Tibial artery (tissue), 4 donors: ENCODE measurements at regions not wholly inside any gene's neighbourhood (a gene's known extent, or its start where the extent isn't known, plus 50 kb on each side); places are given as distances from the start of the nearest gene placed in this dataset.

Experiments
- DNase-seq, 2 donors: peaks; one replicate each; pipeline ENCODE4 v3.0.0-alpha.2; 2019
- H3K27ac ChIP-seq, 2 donors: fragments of 200-600 bp; sonication (generic) in 1 of 2; 1 replicate in 1 of 2; 2 replicates in 1 of 2; pipeline ENCODE4 v1.5.1; 2018 to 2019; ENCODE audit warnings: mild to moderate bottlenecking in 1 of 2
- H3K27me3 ChIP-seq, 2 donors: fragments of 200-600 bp; sonication (generic) in 1 of 2; one replicate each; pipeline versions ENCODE4 v1.5.1 to v1.6.0; 2016 to 2019
- H3K36me3 ChIP-seq, 3 donors: fragments of 200-600 bp; sonication (generic) in 2 of 3; one replicate each; pipeline ENCODE4 v1.5.1; 2016 to 2019; ENCODE audit warnings: mild to moderate bottlenecking in 2 of 3
- H3K4me1 ChIP-seq, 4 donors: fragments of 200-600 bp; sonication (generic) in 2 of 4; 1 replicate in 3 of 4; 2 replicates in 1 of 4; pipeline ENCODE4 v1.5.1; 2016 to 2019
- H3K4me3 ChIP-seq, 2 donors: fragments of 200-600 bp; sonication (generic) in 1 of 2; 1 replicate in 1 of 2; 2 replicates in 1 of 2; pipeline ENCODE4 v1.5.1; 2018 to 2019; ENCODE audit warnings: mild to moderate bottlenecking in 2 of 2
- H3K9me3 ChIP-seq, 3 donors: fragments of 200-600 bp; sonication (generic) in 1 of 3; one replicate each; pipeline ENCODE4 v1.5.1; 2016 to 2019
- intact Hi-C: fragments of 100-400 bp; cut with DNase I; formaldehyde crosslinking; loops from one replicate; pipeline ENCODE4 v1.15.0; 2023; ENCODE audit warnings: low total_unique reads
- TF ChIP-seq, protein P1 (sequence below), 2 experiments: fragments of 200-600 bp in 1 of 2; fragments of 450-650 bp in 1 of 2; IDR thresholded peaks; one replicate each; pipeline ENCODE4 v1.5.1; 2017 to 2019; ENCODE audit warnings: antibody characterized with exemption in 2 of 2, mild to moderate bottlenecking in 1 of 2, moderate library complexity in 1 of 2

DNA sequence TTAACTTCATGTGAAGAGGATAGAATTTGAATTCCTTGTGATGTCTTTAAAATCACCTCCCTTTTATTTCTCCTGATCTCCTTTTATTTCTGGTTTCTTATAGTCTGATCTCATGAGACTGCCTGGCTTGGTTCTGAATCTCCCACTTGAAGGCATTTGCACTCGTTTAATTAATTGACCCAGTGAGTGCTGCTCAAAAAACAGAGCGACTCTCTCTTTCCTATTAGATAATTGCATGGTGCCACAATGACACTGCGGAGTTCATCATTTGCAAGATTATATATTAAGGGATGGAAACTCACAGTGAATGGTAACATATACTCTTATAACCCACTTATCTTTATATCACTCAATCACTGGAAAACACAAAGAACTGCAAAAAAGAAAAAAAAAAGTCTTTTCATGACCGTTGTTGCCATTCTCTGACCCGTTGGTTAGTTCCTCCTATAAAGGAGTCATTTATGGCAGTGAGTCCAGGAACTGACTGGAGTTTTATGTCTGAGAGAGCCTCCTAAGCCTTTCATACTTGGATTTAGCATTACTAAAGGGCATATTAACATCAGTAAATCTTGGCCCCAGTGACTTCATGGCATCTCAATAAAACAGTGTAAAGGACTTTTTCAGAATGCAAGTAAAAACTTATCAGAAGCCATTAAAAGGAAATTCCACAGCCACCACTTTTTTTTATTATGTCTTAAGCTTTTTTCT lies 103.3 kb upstream of the EPHA4 start:
- Histone ChIP-seq H3K27me3 (no peaks in the 10 kb centered on the region), H3K36me3 (no peaks in the 10 kb centered on the region), H3K27ac (no peak overlapping the region), H3K4me1 (no peaks in the 10 kb centered on the region), H3K4me3 (no peak overlapping the region), H3K9me3 (no peaks in the 10 kb centered on the region)
- TF ChIP-seq, protein P1, sequence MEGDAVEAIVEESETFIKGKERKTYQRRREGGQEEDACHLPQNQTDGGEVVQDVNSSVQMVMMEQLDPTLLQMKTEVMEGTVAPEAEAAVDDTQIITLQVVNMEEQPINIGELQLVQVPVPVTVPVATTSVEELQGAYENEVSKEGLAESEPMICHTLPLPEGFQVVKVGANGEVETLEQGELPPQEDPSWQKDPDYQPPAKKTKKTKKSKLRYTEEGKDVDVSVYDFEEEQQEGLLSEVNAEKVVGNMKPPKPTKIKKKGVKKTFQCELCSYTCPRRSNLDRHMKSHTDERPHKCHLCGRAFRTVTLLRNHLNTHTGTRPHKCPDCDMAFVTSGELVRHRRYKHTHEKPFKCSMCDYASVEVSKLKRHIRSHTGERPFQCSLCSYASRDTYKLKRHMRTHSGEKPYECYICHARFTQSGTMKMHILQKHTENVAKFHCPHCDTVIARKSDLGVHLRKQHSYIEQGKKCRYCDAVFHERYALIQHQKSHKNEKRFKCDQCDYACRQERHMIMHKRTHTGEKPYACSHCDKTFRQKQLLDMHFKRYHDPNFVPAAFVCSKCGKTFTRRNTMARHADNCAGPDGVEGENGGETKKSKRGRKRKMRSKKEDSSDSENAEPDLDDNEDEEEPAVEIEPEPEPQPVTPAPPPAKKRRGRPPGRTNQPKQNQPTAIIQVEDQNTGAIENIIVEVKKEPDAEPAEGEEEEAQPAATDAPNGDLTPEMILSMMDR (IDR thresholded peaks at IDR 0.05): no peak
- no peak for DNase-seq
- intact Hi-C loops: no loop called here

DNA sequence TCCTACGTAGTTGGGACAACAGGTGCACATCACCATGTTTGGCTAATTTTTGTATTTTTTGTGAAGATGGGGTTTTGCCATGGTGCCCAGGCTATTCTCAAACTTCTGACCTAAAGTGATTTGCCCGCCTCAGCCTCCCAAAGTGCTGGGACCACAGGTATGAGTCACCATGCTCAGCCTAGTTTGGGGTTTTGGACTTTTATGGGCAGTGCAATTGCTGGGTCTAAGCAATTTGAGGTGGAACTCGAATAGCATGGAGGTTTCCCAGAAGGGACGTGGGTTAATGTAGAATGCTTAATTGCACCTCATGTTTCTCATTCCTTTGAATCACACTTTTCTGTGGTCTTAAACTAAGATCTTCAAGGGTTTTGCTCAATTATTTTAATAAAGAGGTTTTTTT lies 102.3 kb upstream of the EPHA4 start:
- DNase-seq: no peak
- intact Hi-C loops: no loop called here
- no peaks in the 10 kb centered on the region for H3K9me3 ChIP-seq
- no peaks in the 10 kb centered on the region for H3K27me3 ChIP-seq
- no peaks in the 10 kb centered on the region for H3K36me3 ChIP-seq
- no peak overlapping the region for H3K27ac ChIP-seq
- H3K4me1 ChIP-seq: no peaks in the 10 kb centered on the region
- H3K4me3 ChIP-seq: no peak overlapping the region
- TF ChIP-seq, protein P1 (IDR thresholded peaks at IDR 0.05): no peak

DNA sequence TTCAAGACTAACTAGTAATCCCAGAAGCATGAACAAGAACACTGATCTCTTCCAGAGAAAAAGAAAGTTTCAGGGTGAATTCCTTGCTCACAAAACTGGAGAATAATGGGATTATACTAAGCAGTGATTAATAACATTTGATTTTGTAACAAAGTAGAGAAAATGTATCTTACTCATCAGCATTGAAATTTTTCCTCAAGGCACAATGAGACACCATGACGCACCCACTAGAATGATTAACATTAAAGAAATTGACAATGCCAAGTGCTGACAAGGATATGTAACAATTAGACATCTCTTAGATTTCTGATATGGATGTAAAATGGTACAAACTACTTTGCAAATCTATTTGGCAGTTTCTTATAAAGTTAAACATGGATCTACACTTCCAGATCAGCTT lies 101.1 kb upstream of the EPHA4 start:
- TF ChIP-seq, protein P1 (IDR thresholded peaks at IDR 0.05): no peak

DNA sequence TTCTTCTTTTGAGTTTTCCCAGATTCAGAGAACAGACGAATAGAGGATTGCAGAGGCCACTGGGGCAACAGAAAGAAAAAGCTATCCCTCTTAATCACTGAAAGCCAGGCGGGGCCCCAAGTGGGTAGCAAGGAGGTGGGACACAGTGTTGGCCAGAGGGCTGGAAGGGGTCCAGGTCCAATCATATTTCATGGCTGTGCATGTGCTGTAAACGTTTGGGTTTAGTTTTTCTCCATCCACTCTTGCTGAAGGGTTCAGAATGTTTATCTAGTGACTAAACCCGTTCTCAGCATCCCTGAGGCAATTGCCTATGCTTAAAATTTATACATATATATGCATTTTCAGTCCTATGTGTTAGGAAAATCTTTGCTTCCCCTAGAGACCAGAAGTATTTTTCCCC lies 99.4 kb upstream of the EPHA4 start:
- intact Hi-C loops: no loop called here
- Histone ChIP-seq H3K4me1 (no peaks in the 10 kb centered on the region), H3K36me3 (no peaks in the 10 kb centered on the region), H3K27me3 (no peaks in the 10 kb centered on the region), H3K4me3 (no peak overlapping the region), H3K9me3 (no peaks in the 10 kb centered on the region), H3K27ac (no peak overlapping the region)
- TF ChIP-seq, protein P1 (IDR thresholded peaks at IDR 0.05): no peak
- DNase-seq: no peak

More for the DNA sequence above, 101.1 kb upstream of the EPHA4 start:
- H3K27ac ChIP-seq: no peak overlapping the region
- H3K27me3 ChIP-seq: no peaks in the 10 kb centered on the region
- no peak overlapping the region for H3K4me3 ChIP-seq
- no peaks in the 10 kb centered on the region for H3K36me3 ChIP-seq
- H3K9me3 ChIP-seq: no peaks in the 10 kb centered on the region
- no peak for DNase-seq
- intact Hi-C loops: no loop called here
- no peaks in the 10 kb centered on the region for H3K4me1 ChIP-seq

DNA sequence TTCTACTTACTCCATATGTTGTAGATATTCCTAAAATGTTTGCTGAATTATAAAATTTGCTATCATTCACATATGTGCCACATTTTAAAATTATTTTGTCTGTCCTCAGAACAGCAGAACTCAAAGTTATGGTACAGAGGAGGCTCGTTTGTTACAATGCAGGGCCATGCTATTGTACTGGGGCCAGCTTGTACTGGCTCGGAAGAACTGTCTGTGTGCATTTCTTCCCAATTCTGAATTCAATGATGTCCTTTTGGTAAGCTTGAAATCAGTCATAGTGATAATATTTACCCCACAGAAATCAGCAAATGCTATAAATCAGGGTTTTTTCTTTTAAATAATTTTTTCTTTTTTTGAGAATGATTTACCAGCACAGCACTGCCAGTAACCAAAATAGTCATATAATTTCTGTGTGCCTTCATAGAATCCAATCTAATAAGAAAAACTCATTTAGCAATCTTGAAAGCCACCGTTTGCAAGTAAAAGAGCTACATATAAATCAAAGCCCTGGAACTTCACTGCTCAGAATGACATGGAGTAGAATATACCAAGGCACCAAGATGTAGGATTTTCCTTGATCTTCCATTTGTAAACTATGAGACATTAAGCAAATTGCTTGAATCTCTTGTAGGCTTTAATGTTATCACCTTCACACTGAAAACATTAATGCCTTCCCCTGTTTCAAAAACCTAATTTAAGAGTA lies 90.7 kb upstream of the EPHA4 start:
- no peaks in the 10 kb centered on the region for H3K27me3 ChIP-seq
- H3K4me3 ChIP-seq: no peak overlapping the region
- no peak for DNase-seq
- no peaks in the 10 kb centered on the region for H3K36me3 ChIP-seq
- no peak overlapping the region for H3K27ac ChIP-seq
- intact Hi-C loops: no loop called here
- TF ChIP-seq, protein P1 (IDR thresholded peaks at IDR 0.05): no peak
- H3K9me3 ChIP-seq: no peaks in the 10 kb centered on the region
- H3K4me1 ChIP-seq: no peaks in the 10 kb centered on the region
